ENCODE measurements at regions not wholly inside any gene's neighbourhood (a gene's known extent, or its start where the extent isn't known, plus 50 kb on each side); places are given as distances from the start of the nearest gene placed in this dataset.

DNA sequence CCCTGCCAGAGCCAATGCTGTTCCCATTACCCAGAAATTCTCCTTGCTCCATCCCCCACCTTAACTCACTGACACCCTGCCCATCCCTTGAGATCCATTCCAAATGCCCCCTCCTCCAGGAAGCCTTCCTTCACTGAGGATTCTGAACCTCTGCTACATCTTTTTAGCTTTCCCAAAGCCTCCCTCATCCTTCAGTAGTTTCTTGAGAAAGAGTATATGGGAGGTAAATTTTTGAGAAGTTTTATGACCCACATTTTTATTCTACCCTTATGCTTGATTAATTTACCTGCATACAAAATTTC lies 93.1 kb downstream of the INHBB start:
- DNase-seq = no peak
- H3K18ac ChIP-seq (ENCODE audit: insufficient read length, low read depth, low read length) = no peak overlapping the region
- Mint-ChIP-seq H3K9me3 (no peaks in the 10 kb centered on the region), H3K36me3 (ENCODE audit: insufficient read depth in 1 of 3, low read depth in 3 of 3) (no peaks in the 10 kb centered on the region; a peak in 1 of 7 replicates), H3K4me3 (no peak overlapping the region), H3K4me1 (peaks cover 28 to 37% of the 10 kb centered on the region in 2 experiments), H3K27ac (no peak overlapping the region), H3K27me3 (ENCODE audit: low read depth) (peaks cover 98% of the 10 kb centered on the region)
- no peak overlapping the region for H2BK5ac ChIP-seq (ENCODE audit: insufficient read length, low read length)
- H3K27me3 ChIP-seq (ENCODE audit: insufficient read depth, low read length) = peaks cover 11% of the 10 kb centered on the region; the same call in 1 of the 2 replicates
- TF ChIP-seq, protein P1, sequence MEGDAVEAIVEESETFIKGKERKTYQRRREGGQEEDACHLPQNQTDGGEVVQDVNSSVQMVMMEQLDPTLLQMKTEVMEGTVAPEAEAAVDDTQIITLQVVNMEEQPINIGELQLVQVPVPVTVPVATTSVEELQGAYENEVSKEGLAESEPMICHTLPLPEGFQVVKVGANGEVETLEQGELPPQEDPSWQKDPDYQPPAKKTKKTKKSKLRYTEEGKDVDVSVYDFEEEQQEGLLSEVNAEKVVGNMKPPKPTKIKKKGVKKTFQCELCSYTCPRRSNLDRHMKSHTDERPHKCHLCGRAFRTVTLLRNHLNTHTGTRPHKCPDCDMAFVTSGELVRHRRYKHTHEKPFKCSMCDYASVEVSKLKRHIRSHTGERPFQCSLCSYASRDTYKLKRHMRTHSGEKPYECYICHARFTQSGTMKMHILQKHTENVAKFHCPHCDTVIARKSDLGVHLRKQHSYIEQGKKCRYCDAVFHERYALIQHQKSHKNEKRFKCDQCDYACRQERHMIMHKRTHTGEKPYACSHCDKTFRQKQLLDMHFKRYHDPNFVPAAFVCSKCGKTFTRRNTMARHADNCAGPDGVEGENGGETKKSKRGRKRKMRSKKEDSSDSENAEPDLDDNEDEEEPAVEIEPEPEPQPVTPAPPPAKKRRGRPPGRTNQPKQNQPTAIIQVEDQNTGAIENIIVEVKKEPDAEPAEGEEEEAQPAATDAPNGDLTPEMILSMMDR (conservative IDR thresholded peaks at IDR 0.05) = no peak
- H3K79me1 ChIP-seq (ENCODE audit: insufficient read depth, low read depth, low read length, poor library complexity, severe bottlenecking) = no peaks in the 10 kb centered on the region
- H4K8ac ChIP-seq (replicated peaks; ENCODE audit: insufficient read length, low read depth, low read length) = no peak overlapping the region
- H3K23ac ChIP-seq (ENCODE audit: insufficient read length, low read depth, low read length) = no peak overlapping the region
- H3K23me2 ChIP-seq (ENCODE audit: insufficient read length, low read depth, low read length, poor library complexity, severe bottlenecking) = peaks cover 8% of the 10 kb centered on the region
- no peak overlapping the region for H2BK20ac ChIP-seq (ENCODE audit: low read depth, low read length, poor library complexity, severe bottlenecking)
- no peaks in the 10 kb centered on the region for H3K79me2 ChIP-seq (ENCODE audit: insufficient read depth, low read length)
- no peak overlapping the region for H3K9ac ChIP-seq (ENCODE audit: extremely low read depth, insufficient read length, low read length)
- no peak overlapping the region for H3K56ac ChIP-seq (ENCODE audit: insufficient read length, low read depth, low read length)
- no peak overlapping the region for H2BK12ac ChIP-seq (ENCODE audit: insufficient read length, low read depth, low read length)
- H2BK15ac ChIP-seq (ENCODE audit: low read depth, low read length) = no peak overlapping the region
- H2AK5ac ChIP-seq (ENCODE audit: insufficient read length, low read length) = no peak overlapping the region
- H2BK120ac ChIP-seq (ENCODE audit: low read depth, low read length, poor library complexity, severe bottlenecking) = no peak overlapping the region
- H3K4me1 ChIP-seq (ENCODE audit: insufficient read depth, low read length) = peaks cover 4% of the 10 kb centered on the region; the same call in 1 of the 2 replicates
- no peak overlapping the region for H4K5ac ChIP-seq (ENCODE audit: insufficient read length, low read depth, low read length)
- H3K4ac ChIP-seq (ENCODE audit: low read depth, low read length) = no peak overlapping the region
- no peaks in the 10 kb centered on the region for H4K20me1 ChIP-seq (ENCODE audit: control insufficient read depth, insufficient read depth, insufficient read length)
- H3K14ac ChIP-seq (ENCODE audit: insufficient read depth, low read length) = no peak overlapping the region
- no peak overlapping the region for H3K4me2 ChIP-seq (ENCODE audit: insufficient read depth, insufficient read length, low read length)
- no peak overlapping the region for H3K27ac ChIP-seq (ENCODE audit: insufficient read length, low read depth, low read length)
- no peak overlapping the region for H3T11ph ChIP-seq (ENCODE audit: low read length)
- no peak overlapping the region for H4K91ac ChIP-seq (ENCODE audit: insufficient read length, low read depth, low read length)
- no peaks in the 10 kb centered on the region for H3K9me3 ChIP-seq (ENCODE audit: control insufficient read depth, low read depth, low read length)
- H2AFZ ChIP-seq (ENCODE audit: low read length) = no peak overlapping the region

All from H9 (cell line).